GM12892 (cell line): ENCODE measurements at regions not wholly inside any gene's neighbourhood (a gene's known extent, or its start where the extent isn't known, plus 50 kb on each side); places are given as distances from the start of the nearest gene placed in this dataset.

Source experiments
- POLR2A ChIP-seq: IDR thresholded peaks from 2 replicates; pipeline ENCODE4 v1.6.1; 2011; ENCODE audit warnings: low read depth, low read length, control low read depth
- POLR2AphosphoS5 ChIP-seq: IDR thresholded peaks from 2 replicates; pipeline ENCODE4 v1.6.1; 2011; ENCODE audit warnings: low read depth, low read length, control low read depth

GRCh38 chr6:134564705-134565104 lies 246.8 kb upstream of the SGK1 start:
- TF ChIP-seq POLR2A (no peak), POLR2AphosphoS5 (no peak)
